HCT116 (cell line): ENCODE measurements at regions not wholly inside any gene's neighbourhood (a gene's known extent, or its start where the extent isn't known, plus 50 kb on each side); places are given as distances from the start of the nearest gene placed in this dataset.

Experiments
- ATAC-seq: fragments of 200-7000 bp; cut with Tn5 transposase; 2 replicates; pipeline ENCODE4 v1.9.1; 2020; ENCODE audit warnings: mild to moderate bottlenecking, moderate library complexity
- BruUV-seq: library from RNA; stranded (reverse); fragments of 400-500 nt; replicated peaks from 2 replicates; lab custom pipeline; 2021; lab: Mats Ljungman, UMichigan
- CTCF ChIA-PET: fragments of 300-600 bp; sonication (Branson Sonifier 250); formaldehyde crosslinking; loops from one replicate; lab custom pipeline; 2021; ENCODE audit warnings: antibody characterized with exemption; lab: Charles Lee
- POLR2A ChIA-PET: fragments of 300-600, 350-600 bp; sonication (Branson Sonifier 250); formaldehyde crosslinking; loops from one replicate; lab custom pipeline; 2021; ENCODE audit warnings: antibody characterized with exemption; lab: Charles Lee
- RAD21 ChIA-PET, 2 experiments: fragments of 300-600 bp; sonication (Branson Sonifier 250); formaldehyde crosslinking; loops; one replicate each; lab custom pipeline; 2023; ENCODE audit warnings: low total read pairs in 2 of 2; ENCODE audit not compliant: uncharacterized antibody in 2 of 2, unreplicated experiment in 2 of 2, low non-redundant PET in 1 of 2; lab: Charles Lee
- DNase-seq: peaks from one replicate; pipeline ENCODE4 v3.0.0-alpha.2; 2010; ENCODE audit warnings: low read depth, low spot score
- H2AFZ ChIP-seq: fragments of 200-600 bp; shearing (Covaris generic), sonication (generic); 2 replicates; pipeline ENCODE4 v1.6.1; 2017; ENCODE audit warnings: low read depth, mixed run types, mixed read lengths, antibody characterized with exemption, low read length; ENCODE audit not compliant: poor library complexity, severe bottlenecking
- H3K27ac ChIP-seq: 2 replicates; pipeline ENCODE4 v1.5.1; 2012; ENCODE audit warnings: low read depth, low read length
- H3K27me3 ChIP-seq: fragments of 200-600 bp; sonication (generic); 2 replicates; pipeline ENCODE4 v1.6.1; 2016; ENCODE audit warnings: mixed run types, low read length, mixed read lengths; ENCODE audit not compliant: insufficient read depth
- H3K36me3 ChIP-seq, 2 experiments: fragments of 200-500 bp in 1 of 2; fragments of 200-600 bp in 1 of 2; sonication (Bioruptor generic) in 1 of 2; sonication (generic) in 1 of 2; 2 replicates each; pipeline versions ENCODE4 v1.5.1 to v1.6.1; 2014 to 2016; ENCODE audit warnings: low read length in 2 of 2, inconsistent platforms in 1 of 2, mixed read lengths in 1 of 2, mixed run types in 1 of 2; ENCODE audit not compliant: insufficient read depth in 2 of 2, control insufficient read depth in 1 of 2
- H3K4me1 ChIP-seq, 2 experiments: fragments of 200-600 bp in 1 of 2; sonication (generic) in 1 of 2; 2 replicates each; pipeline versions ENCODE4 v1.5.1 to v1.6.1; 2012 to 2017; ENCODE audit warnings: low read length in 2 of 2, inconsistent platforms in 1 of 2, mild to moderate bottlenecking in 1 of 2, mixed read lengths in 1 of 2, mixed run types in 1 of 2, moderate library complexity in 1 of 2; ENCODE audit not compliant: insufficient read depth in 2 of 2, control insufficient read depth in 1 of 2
- H3K4me2 ChIP-seq: fragments of 200-600 bp; sonication (generic); 2 replicates; pipeline ENCODE4 v1.6.1; 2017; ENCODE audit warnings: mixed run types, low read length, mixed read lengths
- H3K4me3 ChIP-seq, 2 experiments: fragments of 200-600 bp in 1 of 2; sonication (generic) in 1 of 2; replicated peaks in 1 of 2; 2 replicates each; pipeline ENCODE4 v1.5.1; 2011 to 2016; ENCODE audit warnings: low read length in 2 of 2, control low read depth in 1 of 2, low read depth in 1 of 2, mild to moderate bottlenecking in 1 of 2, mixed read lengths in 1 of 2, mixed run types in 1 of 2
- H3K79me2 ChIP-seq: fragments of 200-600 bp; sonication (generic); 2 replicates; pipeline ENCODE4 v1.6.1; 2017; ENCODE audit warnings: mild to moderate bottlenecking, mixed run types, low read length, moderate library complexity, mixed read lengths; ENCODE audit not compliant: insufficient read depth
- H3K9ac ChIP-seq: fragments of 200-600 bp; sonication (generic); 2 replicates; pipeline ENCODE4 v1.6.1; 2016; ENCODE audit warnings: low read length, mixed read lengths
- H3K9me2 ChIP-seq: fragments of 200-600 bp; sonication (generic), shearing (Covaris generic); 2 replicates; pipeline ENCODE4 v1.6.1; 2017; ENCODE audit warnings: mixed run types, mild to moderate bottlenecking, moderate library complexity; ENCODE audit not compliant: insufficient read depth
- H3K9me3 ChIP-seq, 2 experiments: fragments of 200-500 bp in 1 of 2; fragments of 200-600 bp in 1 of 2; sonication (Bioruptor generic) in 1 of 2; sonication (generic) in 1 of 2; 2 replicates each; pipeline ENCODE4 v1.6.1; 2014 to 2017; ENCODE audit warnings: low read length in 2 of 2, mixed read lengths in 2 of 2, inconsistent platforms in 1 of 2, low read depth in 1 of 2, mild to moderate bottlenecking in 1 of 2, mixed run types in 1 of 2, moderate library complexity in 1 of 2; ENCODE audit not compliant: control insufficient read depth in 1 of 2, insufficient read depth in 1 of 2
- H4K20me1 ChIP-seq: fragments of 200-600 bp; sonication (generic), shearing (Covaris generic); 2 replicates; pipeline ENCODE4 v1.6.1; 2017; ENCODE audit warnings: mixed run types, mild to moderate bottlenecking, moderate library complexity; ENCODE audit not compliant: insufficient read depth
- ATF3 ChIP-seq: IDR thresholded peaks from 2 replicates; pipeline ENCODE4 v1.6.1; 2012
- CBX3 ChIP-seq: IDR thresholded peaks from 2 replicates; pipeline ENCODE4 v1.6.1; 2012; ENCODE audit warnings: low read depth
- CEBPB ChIP-seq: IDR thresholded peaks from 2 replicates; pipeline ENCODE4 v1.6.1; 2012; ENCODE audit warnings: low read depth
- CTCF ChIP-seq, 3 experiments: fragments of 200-600 bp in 1 of 3; sonication (generic) in 1 of 3; IDR thresholded peaks in 2 of 3; conservative IDR thresholded peaks in 1 of 3; 2 replicates each; pipeline ENCODE4 v1.5.1; 2012 to 2017; ENCODE audit warnings: low read depth in 2 of 3, low read length in 2 of 3, antibody characterized with exemption in 1 of 3, borderline replicate concordance in 1 of 3, control low read depth in 1 of 3, mild to moderate bottlenecking in 1 of 3, mixed read lengths in 1 of 3, mixed run types in 1 of 3, moderate library complexity in 1 of 3; ENCODE audit not compliant: insufficient read depth in 1 of 3
- EGR1 ChIP-seq: IDR thresholded peaks from 2 replicates; pipeline ENCODE4 v1.6.1; 2012; ENCODE audit warnings: low read depth
- ELF1 ChIP-seq: IDR thresholded peaks from 2 replicates; pipeline ENCODE4 v1.6.1; 2012; ENCODE audit warnings: low read depth, borderline replicate concordance
- EZH2 ChIP-seq: fragments of 200-600 bp; sonication (generic); IDR thresholded peaks from 2 replicates; pipeline ENCODE4 v1.6.1; 2017; ENCODE audit warnings: antibody characterized with exemption, mixed run types
- FOSL1 ChIP-seq: IDR thresholded peaks from 2 replicates; pipeline ENCODE4 v1.6.1; 2012; ENCODE audit warnings: low read depth
- POLR2A ChIP-seq: IDR thresholded peaks from 2 replicates; pipeline ENCODE4 v1.7.0; 2011; ENCODE audit warnings: borderline replicate concordance; ENCODE audit not compliant: insufficient read depth, insufficient read length; ENCODE audit errors: extremely low read depth
- POLR2AphosphoS5 ChIP-seq: IDR thresholded peaks from 2 replicates; pipeline ENCODE4 v1.6.1; 2011; ENCODE audit warnings: mild to moderate bottlenecking, low read depth, low read length, moderate library complexity
- RAD21 ChIP-seq: IDR thresholded peaks from 2 replicates; pipeline ENCODE4 v1.6.1; 2012; ENCODE audit warnings: low read depth, mild to moderate bottlenecking
- SIN3A ChIP-seq: IDR thresholded peaks from 2 replicates; pipeline ENCODE4 v1.6.1; 2012; ENCODE audit warnings: low read depth
- SRF ChIP-seq: IDR thresholded peaks from 2 replicates; pipeline ENCODE4 v1.6.1; 2012; ENCODE audit warnings: low read depth
- YY1 ChIP-seq: IDR thresholded peaks from 2 replicates; pipeline ENCODE4 v1.6.1; 2011; ENCODE audit warnings: low read length, low read depth, moderate library complexity, mild to moderate bottlenecking; ENCODE audit not compliant: insufficient replicate concordance; ENCODE audit errors: extremely low read depth
- ZNF274 ChIP-seq: fragments of 200-500 bp; sonication (Bioruptor generic); IDR thresholded peaks from 2 replicates; pipeline ENCODE4 v1.6.1; 2014; ENCODE audit warnings: mild to moderate bottlenecking, low read depth, low read length, inconsistent platforms
- intact Hi-C: fragments of 100-400 bp; cut with micrococcal nuclease; formaldehyde crosslinking; loops from 2 replicates; pipeline ENCODE4 v1.10.0; 2022

DNA sequence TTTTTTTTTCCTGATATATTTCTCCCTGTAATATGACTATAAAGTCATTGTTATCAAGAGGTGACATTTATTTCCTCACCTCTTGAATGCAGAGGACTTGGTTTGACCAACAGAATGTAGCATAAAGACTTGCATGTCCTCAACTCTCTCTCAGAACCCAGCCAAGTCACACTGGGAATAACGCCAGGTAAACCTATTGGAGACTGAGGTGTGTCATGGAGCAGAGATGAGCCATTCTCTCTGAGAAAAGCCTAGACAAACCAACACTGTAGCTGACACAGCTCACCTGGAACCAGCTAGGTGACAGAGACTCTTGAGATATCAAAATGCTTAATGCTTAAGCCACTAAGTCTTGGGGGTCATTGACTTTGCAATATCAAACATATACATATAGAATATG lies 533.6 kb downstream of the HAO1 start:
- POLR2A ChIA-PET = no interaction called here
- Histone ChIP-seq H3K27ac (no peak overlapping the region), H3K9me2 (no peaks in the 10 kb centered on the region), H3K4me1 (no peaks in the 10 kb centered on the region), H3K4me3 (no peak overlapping the region), H4K20me1 (no peaks in the 10 kb centered on the region), H3K27me3 (no peaks in the 10 kb centered on the region), H3K9ac (no peak overlapping the region), H3K9me3 (no peaks in the 10 kb centered on the region; a peak in 1 of 4 replicates), H3K36me3 (no peaks in the 10 kb centered on the region), H3K4me2 (no peak overlapping the region), H2AFZ (no peak overlapping the region), H3K79me2 (no peaks in the 10 kb centered on the region)
- RAD21 ChIA-PET = no interaction called here
- no TSS peak for BruUV-seq
- CTCF ChIA-PET = no interaction called here
- intact Hi-C loops = no loop called here
- TF ChIP-seq EGR1 (no peak), CTCF (IDR thresholded peaks at IDR 0.05 in 2 of 3, conservative IDR thresholded peaks at IDR 0.05 in 1 of 3; ENCODE audit: borderline replicate concordance in 1 of 3, insufficient read depth in 1 of 3, low read depth in 2 of 3, low read length in 2 of 3) (no peak), POLR2A (no peak), YY1 (no peak), SIN3A (no peak), EZH2 (no peak), ELF1 (no peak), CBX3 (no peak), FOSL1 (no peak), ATF3 (no peak), SRF (no peak), ZNF274 (no peak), CEBPB (no peak), RAD21 (no peak), POLR2AphosphoS5 (no peak)
- no peak for ATAC-seq
- DNase-seq = no peak
